Uterus (tissue), 2 donors: ENCODE measurements at regions not wholly inside any gene's neighbourhood (a gene's known extent, or its start where the extent isn't known, plus 50 kb on each side); places are given as distances from the start of the nearest gene placed in this dataset.

Experiments
- POLR2A ChIP-seq, 2 donors: fragments of 450-650 bp; IDR thresholded peaks; one replicate each; pipeline ENCODE4 v1.6.1; 2016; ENCODE audit warnings: antibody characterized with exemption in 2 of 2, mild to moderate bottlenecking in 1 of 2, moderate library complexity in 1 of 2
- TF ChIP-seq, protein P1 (sequence below), 4 experiments: fragments of 200-600 bp in 2 of 4; fragments of 450-650 bp in 2 of 4; sonication (generic) in 2 of 4; IDR thresholded peaks; one replicate each; pipeline ENCODE4 v1.5.1; 2016 to 2019; ENCODE audit warnings: antibody characterized with exemption in 4 of 4, mild to moderate bottlenecking in 2 of 4, moderate library complexity in 1 of 4

DNA sequence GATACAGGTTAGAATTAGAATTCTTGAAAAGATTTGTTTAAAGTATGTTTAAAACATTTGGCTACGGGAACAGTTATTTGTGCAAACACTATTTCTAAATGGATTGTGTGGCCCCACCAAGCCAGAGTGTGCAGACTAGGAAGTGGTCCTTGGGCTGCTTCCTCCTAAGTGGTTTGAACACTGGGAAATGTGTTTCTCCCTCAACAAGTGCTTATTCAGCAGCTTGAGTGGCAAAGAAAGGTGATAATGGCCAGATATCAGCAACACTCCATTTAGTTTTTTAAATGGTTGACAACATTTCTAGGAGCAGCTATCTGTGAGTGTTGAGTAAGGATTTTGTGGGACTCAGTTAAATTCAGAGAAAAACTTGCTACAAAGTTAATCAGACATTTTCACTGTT is 141.4 kb upstream of the LNX1 start:
- no peak for TF ChIP-seq POLR2A (IDR thresholded peaks at IDR 0.05)
- TF ChIP-seq, protein P1, sequence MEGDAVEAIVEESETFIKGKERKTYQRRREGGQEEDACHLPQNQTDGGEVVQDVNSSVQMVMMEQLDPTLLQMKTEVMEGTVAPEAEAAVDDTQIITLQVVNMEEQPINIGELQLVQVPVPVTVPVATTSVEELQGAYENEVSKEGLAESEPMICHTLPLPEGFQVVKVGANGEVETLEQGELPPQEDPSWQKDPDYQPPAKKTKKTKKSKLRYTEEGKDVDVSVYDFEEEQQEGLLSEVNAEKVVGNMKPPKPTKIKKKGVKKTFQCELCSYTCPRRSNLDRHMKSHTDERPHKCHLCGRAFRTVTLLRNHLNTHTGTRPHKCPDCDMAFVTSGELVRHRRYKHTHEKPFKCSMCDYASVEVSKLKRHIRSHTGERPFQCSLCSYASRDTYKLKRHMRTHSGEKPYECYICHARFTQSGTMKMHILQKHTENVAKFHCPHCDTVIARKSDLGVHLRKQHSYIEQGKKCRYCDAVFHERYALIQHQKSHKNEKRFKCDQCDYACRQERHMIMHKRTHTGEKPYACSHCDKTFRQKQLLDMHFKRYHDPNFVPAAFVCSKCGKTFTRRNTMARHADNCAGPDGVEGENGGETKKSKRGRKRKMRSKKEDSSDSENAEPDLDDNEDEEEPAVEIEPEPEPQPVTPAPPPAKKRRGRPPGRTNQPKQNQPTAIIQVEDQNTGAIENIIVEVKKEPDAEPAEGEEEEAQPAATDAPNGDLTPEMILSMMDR (IDR thresholded peaks at IDR 0.05) = no peak
